Stimulated activated CD4-positive, alpha-beta T cell treated with anti-CD3 and anti-CD28 coated beads, Interleukin-1b, Interleukin-23, amount 100 ng/mL, for 48 hours (primary cell): ENCODE measurements at regions not wholly inside any gene's neighbourhood (a gene's known extent, or its start where the extent isn't known, plus 50 kb on each side); places are given as distances from the start of the nearest gene placed in this dataset.

Experiments used
- DNase-seq: peaks from one replicate; pipeline ENCODE4 v3.0.0-alpha.2; 2020

DNA sequence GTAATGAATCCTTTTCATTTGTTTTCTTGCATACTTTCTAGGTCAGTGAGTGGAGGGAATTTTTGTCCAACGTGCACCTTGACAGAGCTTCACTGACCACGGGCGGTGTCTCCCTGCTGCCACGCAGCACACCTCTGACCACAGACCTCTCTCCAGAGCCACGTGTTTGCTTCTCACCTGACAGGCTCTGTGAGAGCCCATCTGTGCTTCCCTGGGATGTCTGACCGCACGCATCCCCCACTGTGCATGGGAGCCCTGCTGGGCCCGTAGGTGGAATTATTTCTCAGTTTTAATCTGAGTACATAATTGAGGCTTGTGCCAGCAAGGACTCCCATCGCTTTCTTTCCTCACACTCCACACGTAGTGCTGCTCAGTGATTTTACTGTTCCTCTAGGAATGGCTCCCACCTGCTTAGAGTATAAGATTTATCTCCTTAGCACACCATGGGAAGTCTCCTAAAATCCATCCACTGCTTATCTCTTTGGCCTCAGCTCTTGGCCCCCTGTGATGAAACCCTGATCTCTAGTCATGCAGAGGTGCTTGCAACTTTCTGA, 482.6 kb downstream of the TSN start:
- DNase-seq = no peak

DNA sequence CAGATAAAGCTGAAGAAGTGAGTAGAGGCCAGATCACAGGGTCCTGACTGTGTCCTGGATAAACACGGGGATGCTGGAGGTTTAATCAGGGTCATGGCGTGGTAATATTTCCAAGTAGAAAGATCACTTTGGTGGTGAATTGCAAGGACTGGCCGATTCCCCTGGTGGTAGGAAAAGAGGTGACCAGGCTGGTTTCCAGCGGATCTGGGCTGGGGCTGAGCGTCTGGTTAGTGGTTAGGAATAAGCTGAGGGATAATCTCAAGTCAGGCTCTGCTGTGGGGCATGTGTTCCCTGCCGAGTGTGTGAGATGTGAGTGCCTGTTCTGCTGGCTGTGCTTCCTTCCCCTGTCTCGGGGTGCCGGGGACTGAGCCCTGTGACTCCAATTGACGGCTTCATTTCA, 484.0 kb downstream of the TSN start:
- no peak for DNase-seq

DNA sequence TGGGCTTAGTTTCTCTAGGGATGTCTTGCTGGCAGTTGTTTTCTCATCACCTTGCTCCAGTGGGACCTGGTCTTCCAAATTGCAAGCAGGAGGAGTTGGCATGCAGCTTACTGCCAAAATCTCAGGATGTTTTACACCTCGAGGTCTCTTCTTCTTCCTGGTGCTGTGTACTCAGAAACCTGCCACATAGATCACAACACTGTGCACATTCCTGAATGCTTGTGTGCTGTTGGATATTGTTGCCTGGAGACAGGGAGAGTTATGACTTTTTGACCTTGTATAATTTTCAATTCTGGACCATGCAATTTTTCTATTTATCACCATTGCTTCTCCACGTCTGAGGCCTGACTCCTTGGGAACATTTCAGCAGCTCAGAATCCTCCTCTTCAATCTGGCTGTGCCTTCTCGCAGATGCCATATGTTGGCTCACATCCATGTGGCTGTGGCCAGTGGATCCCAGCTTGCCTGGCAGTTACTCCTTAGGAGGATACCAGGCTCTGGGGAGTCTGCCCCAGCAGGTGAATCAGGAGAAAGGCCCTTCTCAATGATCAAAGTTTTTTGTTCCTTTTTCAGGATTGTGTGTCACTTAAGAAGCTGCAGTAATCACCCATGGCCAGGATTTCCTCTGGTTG, 489.3 kb downstream of the TSN start:
- no peak for DNase-seq

DNA sequence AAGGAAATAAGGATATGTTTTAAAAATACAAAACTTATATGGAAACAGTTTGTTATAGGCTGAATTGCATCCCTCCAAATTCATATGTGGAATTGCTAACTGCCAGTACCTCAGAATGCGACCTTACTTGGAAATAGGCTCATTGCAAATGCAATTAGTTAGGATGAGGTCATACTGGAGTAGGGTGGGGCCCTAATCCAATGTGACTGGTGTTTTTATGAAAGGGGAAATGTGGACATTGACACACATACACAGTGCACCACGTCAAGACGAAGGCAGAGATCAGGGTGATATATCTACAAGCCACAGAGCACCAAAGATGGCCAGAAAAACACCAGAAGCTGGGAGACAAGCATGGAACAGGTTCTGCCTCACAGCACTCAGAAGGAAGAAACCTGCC, 494.2 kb downstream of the TSN start:
- no peak for DNase-seq

GRCh38 chr2:122251158-122251557, 495.7 kb downstream of the TSN start:
- no peak for DNase-seq

GRCh38 chr2:122251566-122251965, 496.1 kb downstream of the TSN start:
- no peak for DNase-seq

DNA sequence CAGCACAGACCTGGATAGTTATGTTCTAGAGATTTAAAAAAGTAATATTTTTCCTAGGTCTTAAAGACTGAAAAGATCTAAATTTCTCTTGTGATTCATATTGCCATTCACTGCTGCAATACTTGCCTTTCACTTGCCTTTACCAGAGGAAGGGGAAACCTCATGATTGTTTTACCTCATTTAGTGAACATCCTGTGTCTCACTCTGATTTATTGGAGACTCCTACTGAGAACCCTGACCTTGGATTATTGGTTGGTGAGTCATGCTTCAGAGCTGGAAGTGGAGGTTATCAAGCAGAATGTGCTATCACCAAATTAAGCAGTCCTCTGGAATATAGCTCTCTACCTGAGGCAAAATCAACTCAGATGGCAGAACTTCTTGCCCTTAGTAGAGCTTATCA, 500.5 kb downstream of the TSN start:
- no peak for DNase-seq

GRCh38 chr2:122261911-122262310, 506.5 kb downstream of the TSN start:
- no peak for DNase-seq

- DNase-seq = no peak
Measured at GRCh38 chr2:122263746-122264145, 508.3 kb downstream of the TSN start.

DNA sequence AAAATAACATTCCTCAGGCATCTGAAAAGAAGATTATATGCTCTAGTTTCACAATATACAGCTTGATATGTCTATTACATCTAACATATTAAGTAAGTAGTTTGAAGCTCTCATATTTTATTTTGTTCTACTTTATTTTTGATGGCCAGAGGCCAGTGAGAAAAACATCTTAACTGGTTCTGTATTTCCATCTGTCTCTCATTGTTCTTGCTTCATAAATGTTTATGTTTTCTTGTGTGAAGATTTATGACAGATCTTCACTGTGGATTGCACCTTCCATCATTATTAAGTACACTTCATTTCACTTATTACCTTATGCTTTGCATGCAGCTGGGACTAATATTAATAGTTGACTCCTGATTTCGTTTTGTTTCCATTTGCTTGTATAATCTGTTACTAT, 511.2 kb downstream of the TSN start:
- no peak for DNase-seq

DNA sequence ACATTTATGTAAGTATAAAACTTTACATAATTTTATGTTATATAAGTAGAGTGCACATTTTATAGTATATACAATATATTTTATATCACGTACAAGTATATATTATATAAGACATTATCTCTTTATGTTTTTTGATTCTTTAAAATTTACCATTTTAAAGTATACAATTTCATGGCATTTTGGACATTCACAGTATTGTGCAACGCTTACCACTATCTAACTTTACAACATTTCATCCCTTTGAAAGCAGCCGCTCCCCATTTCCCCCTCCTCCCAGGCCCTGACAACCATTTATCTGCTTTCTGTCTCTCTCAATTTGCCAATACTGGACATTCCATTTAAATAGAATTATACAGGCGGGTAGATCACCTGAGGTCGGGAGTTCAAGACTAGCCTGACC, 512.5 kb downstream of the TSN start:
- DNase-seq = no peak

DNA sequence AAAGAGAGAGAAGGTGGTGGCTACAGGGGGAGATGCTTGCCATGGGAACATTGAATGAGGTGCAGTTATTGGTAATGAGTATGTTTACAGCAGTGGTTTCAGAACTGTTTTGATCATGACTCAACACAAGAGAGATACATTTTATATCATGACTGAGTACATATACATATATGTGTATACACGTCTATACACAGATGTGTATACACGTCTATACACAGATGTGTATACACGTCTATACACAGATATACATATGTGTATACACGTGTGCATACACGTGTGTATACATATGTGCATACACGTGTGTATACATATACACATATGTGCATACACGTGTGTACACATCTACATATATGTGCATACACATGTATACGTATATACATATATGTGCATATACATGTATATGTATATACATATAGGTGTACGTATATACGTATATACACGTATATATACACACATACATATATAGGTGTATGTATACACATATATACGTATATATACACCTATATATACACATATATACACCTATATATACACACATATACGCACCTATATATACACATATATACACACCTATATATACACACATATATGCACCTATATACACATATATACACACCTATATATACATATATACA, 518.5 kb downstream of the TSN start:
- DNase-seq = no peak

DNA sequence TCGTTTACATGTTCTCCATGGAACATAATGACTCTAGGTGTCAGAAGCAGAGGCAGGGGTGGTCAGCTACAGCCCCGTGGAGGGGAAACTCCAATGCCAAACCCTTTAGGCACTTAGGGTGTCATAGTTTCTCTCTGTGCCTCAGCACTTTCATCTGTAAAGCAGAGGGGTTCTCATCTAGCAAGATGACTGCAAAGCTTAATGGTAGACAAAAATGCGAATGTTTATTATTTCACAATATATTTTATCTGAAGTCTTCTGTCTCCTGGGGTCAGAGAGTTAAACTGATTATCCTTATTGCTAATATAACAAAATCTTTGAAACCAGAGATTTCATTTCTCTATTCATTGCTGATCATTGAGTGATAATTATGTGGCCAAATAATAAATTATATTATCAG, 522.5 kb downstream of the TSN start:
- DNase-seq = no peak

- DNase-seq = no peak
Measured at GRCh38 chr2:122300758-122301157, 545.3 kb downstream of the TSN start.

GRCh38 chr2:122307763-122308162, 552.3 kb downstream of the TSN start:
- DNase-seq = no peak

GRCh38 chr2:122315306-122315705, 559.9 kb downstream of the TSN start:
- no peak for DNase-seq

- DNase-seq = no peak
Measured at GRCh38 chr2:122319539-122320132, 564.2 kb downstream of the TSN start.

DNA sequence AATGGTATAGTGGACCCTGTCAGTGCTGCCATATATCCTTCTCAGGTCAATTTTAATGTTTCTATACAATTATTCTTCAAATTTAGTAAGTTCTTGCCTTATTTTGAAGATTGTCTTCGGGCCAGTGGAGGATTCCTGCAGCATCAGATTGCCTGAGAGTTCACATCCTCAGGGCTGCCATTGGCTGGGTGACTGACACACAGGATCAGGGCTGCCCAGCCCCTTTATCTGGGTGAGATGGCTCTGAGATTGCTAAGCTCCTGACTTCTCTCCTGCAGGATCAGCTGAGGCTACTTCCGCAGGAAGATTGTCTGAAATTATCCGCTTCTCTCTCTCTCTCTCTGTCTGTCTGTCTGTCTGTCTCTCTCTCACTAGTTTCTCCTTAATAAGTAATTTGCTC, 567.4 kb downstream of the TSN start:
- DNase-seq = no peak

GRCh38 chr2:122323927-122324326, 568.5 kb downstream of the TSN start:
- no peak for DNase-seq

DNA sequence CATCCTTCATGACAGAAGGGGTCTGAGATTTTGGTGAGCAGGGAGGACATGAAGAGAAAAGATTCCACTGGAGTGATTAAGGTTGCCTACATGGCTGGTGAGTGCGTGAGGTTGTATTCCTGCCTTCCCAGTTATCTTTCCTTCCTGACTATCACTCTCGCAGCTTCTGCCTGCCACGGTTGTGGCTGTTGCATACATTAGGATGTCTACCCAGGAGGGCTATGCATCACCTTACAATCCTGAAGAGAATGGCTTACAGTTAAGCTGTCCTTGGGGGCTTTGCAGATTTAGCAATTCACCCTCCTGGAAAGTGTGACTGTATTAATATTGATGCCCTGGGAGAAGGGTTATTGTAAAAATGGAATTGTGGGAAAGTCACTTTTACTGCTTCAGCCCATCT, 571.0 kb downstream of the TSN start:
- no peak for DNase-seq

DNA sequence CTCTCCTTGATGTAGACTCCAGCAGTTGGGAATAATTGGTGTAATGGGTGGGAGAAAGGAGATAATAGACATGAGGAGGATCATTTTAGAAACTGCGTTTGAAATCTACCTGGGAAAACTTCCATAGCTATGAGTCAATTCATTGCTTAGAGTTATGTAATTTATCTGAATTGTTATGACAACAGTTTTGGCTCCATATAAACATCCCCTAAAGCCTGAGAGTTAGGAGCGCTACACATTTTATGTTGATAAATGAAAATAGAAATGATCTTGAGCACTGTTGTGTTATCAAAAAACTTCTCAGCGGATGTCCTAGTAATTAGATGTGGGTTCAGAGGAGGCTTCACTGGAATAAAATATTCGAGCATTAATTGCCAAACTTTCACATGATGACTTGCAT, 573.4 kb downstream of the TSN start:
- DNase-seq = no peak

DNA sequence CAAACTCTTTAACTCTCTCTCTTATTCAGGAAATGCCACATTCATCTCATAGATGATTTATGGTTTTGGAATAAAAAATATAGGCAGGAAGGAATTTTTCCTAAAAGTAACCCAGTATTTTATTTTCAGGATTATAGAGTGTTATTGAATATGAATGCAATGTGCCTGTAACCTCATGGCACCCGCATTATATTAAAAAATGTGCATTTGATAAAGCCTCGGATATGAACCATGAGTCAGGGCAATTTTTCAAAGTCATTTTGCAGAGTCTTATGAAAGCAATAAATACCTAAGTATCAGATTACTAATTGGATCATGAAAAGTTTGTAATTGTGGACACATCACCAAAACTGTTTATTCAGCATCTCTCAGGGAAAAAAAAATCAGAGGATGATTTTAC, 573.8 kb downstream of the TSN start:
- no peak for DNase-seq

DNA sequence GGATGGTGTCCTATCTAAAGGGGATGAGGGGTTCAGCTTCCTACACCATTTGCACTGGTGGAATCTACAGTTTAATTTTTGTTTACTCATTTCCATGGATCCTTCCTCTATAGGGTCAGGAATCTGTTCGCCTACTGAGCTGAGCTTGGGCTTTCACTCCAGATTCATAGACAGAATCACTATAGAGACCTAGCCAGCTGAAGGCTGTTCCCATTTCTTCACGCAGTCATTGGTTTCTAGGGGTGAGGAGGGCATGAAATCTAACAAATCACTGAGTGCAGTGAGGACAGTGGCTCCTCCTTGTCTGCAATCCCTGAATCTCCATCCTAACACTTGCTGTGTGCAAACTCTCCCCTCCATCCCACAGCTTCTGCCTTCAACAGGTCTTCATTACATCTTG, 578.5 kb downstream of the TSN start:
- no peak for DNase-seq

DNA sequence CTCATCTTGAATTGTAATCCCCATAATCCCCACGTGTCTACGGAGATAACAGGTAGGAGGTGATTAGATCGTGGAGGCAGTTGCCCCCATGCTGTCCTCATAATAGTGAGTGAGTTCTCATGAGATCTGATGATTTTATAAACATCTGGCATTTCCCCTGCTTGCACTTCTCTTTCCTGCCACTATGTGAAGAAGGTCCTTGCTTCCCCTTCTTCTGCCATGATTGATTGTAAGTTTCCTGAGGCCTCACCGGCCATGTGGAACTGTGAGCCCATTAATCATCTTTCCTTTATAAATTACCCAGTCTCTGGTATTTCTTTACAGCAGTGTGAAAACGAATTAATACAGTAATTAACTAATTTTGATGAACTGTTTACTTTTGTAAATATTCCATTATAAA, 582.5 kb downstream of the TSN start:
- no peak for DNase-seq

- DNase-seq = no peak
Measured at GRCh38 chr2:122340246-122340645, 584.8 kb downstream of the TSN start.
